HG03280 (cell line): ENCODE measurements at regions not wholly inside any gene's neighbourhood (a gene's known extent, or its start where the extent isn't known, plus 50 kb on each side); places are given as distances from the start of the nearest gene placed in this dataset.

Experiments used
- ATAC-seq: cut with Tn5 transposase; IDR thresholded peaks from one replicate; pipeline ENCODE4 v1.9.1; 2021; ENCODE audit warnings: mild to moderate bottlenecking, moderate library complexity; ENCODE audit not compliant: unreplicated experiment

GRCh38 chr13:75061909-75062308 lies 420.1 kb downstream of the TBC1D4 start:
- ATAC-seq, result no peak

GRCh38 chr13:75055296-75055695 lies 426.7 kb downstream of the TBC1D4 start:
- ATAC-seq, result no peak

- no peak for ATAC-seq
These were observed 429.4 kb downstream of the TBC1D4 start for GRCh38 chr13:75052616-75053015.

- no peak for ATAC-seq
These were observed 431.4 kb downstream of the TBC1D4 start for GRCh38 chr13:75050419-75051046.

GRCh38 chr13:75049735-75050335 lies 432.1 kb downstream of the TBC1D4 start:
- no peak for ATAC-seq

- no peak for ATAC-seq
These were observed 439.2 kb downstream of the TBC1D4 start for GRCh38 chr13:75042807-75043206.

GRCh38 chr13:75038393-75039113 lies 443.4 kb downstream of the TBC1D4 start:
- no peak for ATAC-seq

- no peak for ATAC-seq
These were observed 456.0 kb downstream of the TBC1D4 start for GRCh38 chr13:75025956-75026355.

- no peak for ATAC-seq
These were observed 457.4 kb downstream of the TBC1D4 start for GRCh38 chr13:75024602-75025001.

- no peak for ATAC-seq
These were observed 458.4 kb downstream of the TBC1D4 start for GRCh38 chr13:75023609-75024008.

GRCh38 chr13:75021151-75021550 lies 460.8 kb downstream of the TBC1D4 start:
- ATAC-seq, result no peak

GRCh38 chr13:75016225-75016624 lies 465.7 kb downstream of the TBC1D4 start:
- ATAC-seq, result no peak

GRCh38 chr13:75013818-75014217 lies 468.2 kb downstream of the TBC1D4 start:
- no peak for ATAC-seq

GRCh38 chr13:75010941-75011340 lies 471.0 kb downstream of the TBC1D4 start:
- ATAC-seq, result no peak

GRCh38 chr13:75008926-75009325 lies 473.0 kb downstream of the TBC1D4 start:
- ATAC-seq, result no peak

- ATAC-seq, result no peak
These were observed 491.0 kb downstream of the TBC1D4 start for GRCh38 chr13:74990992-74991391.

GRCh38 chr13:74987124-74987690 lies 494.8 kb downstream of the TBC1D4 start:
- ATAC-seq, result no peak

GRCh38 chr13:74986609-74987008 lies 495.4 kb downstream of the TBC1D4 start:
- no peak for ATAC-seq

GRCh38 chr13:74979703-74980102 lies 502.3 kb downstream of the TBC1D4 start:
- no peak for ATAC-seq

- no peak for ATAC-seq
These were observed 503.4 kb downstream of the TBC1D4 start for GRCh38 chr13:74978591-74978990.

- ATAC-seq, result no peak
These were observed 504.5 kb downstream of the TBC1D4 start for GRCh38 chr13:74977498-74977897.

GRCh38 chr13:74975111-74975510 lies 506.9 kb downstream of the TBC1D4 start:
- ATAC-seq, result no peak
